ENCODE measurements at regions not wholly inside any gene's neighbourhood (a gene's known extent, or its start where the extent isn't known, plus 50 kb on each side); places are given as distances from the start of the nearest gene placed in this dataset.
"Not testable (repeated sequence)": the region's sequence is repeated elsewhere in the genome, so short reads cannot be mapped to it uniquely, and the experiment has no call there.

DNA sequence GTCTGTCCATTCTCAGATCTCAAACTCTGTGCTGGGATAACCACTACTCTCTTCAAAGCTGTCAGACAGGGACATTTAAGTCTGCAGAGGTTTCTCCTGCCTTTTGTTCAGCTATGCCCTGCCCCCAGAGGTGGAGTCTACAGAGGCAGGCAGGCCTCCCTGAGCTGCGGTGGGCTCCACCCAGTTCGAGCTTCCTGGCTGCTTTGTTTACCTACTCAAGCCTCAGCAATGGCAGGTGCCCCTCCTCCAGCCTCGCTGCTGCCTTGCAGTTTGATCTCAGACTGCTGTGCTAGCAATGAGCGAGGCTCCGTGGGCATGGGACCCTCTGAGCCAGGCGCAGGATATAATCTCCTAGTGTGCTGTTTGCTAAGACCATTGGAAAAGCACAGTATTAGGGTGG, 53.1 kb upstream of the HUNK start:
- H3K27ac ChIP-seq (ENCODE audit: low read depth in 2 of 2, low read length in 1 of 2); H3K36me3 ChIP-seq (ENCODE audit: control insufficient read depth in 2 of 2, insufficient read depth in 2 of 2, low read length in 1 of 2); H3K4me3 ChIP-seq (ENCODE audit: low read depth in 1 of 2, low read length in 2 of 2); H3K4me1 ChIP-seq (ENCODE audit: control insufficient read depth in 2 of 2, insufficient read depth in 2 of 2, low read length in 1 of 2); H3K27me3 ChIP-seq (ENCODE audit: control insufficient read depth in 1 of 2, insufficient read depth in 2 of 2, low read length in 2 of 2); H3K9me3 ChIP-seq (ENCODE audit: control insufficient read depth in 2 of 2, insufficient read depth in 1 of 2, low read depth in 1 of 2, low read length in 1 of 2): not testable (repeated sequence)
- WGBS, 2 donors = 50 to 72% methylated on average over 1 to 6 of the region's 6 CpGs

DNA sequence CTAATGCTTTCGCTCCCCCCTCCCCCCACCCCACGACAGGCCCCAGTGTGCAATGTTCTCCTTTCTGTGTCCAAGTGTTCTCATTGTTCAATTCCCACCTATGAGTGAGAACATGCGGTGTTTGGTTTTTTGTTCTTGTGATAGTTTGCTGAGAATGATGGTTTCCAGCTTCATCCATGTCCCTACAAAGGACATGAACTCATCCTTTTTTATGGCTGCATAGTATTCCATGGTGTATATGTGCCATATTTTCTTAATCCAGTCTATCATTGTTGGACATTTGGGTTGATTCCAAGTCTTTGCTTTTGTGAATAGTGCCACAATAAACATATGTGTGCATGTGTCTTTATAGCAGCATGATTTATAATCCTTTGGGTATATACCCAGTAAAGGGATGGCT, 58.5 kb upstream of the HUNK start:
- not testable (repeated sequence) for H3K9me3 ChIP-seq (ENCODE audit: control insufficient read depth in 2 of 2, insufficient read depth in 1 of 2, low read depth in 1 of 2, low read length in 1 of 2); H3K27me3 ChIP-seq (ENCODE audit: control insufficient read depth in 1 of 2, insufficient read depth in 2 of 2, low read length in 2 of 2); H3K4me3 ChIP-seq (ENCODE audit: low read depth in 1 of 2, low read length in 2 of 2); H3K36me3 ChIP-seq (ENCODE audit: control insufficient read depth in 2 of 2, insufficient read depth in 2 of 2, low read length in 1 of 2); H3K4me1 ChIP-seq (ENCODE audit: control insufficient read depth in 2 of 2, insufficient read depth in 2 of 2, low read length in 1 of 2); H3K27ac ChIP-seq (ENCODE audit: low read depth in 2 of 2, low read length in 1 of 2)
- WGBS, 2 donors = 86 to 95% methylated on average over 3 of the region's 3 CpGs

DNA sequence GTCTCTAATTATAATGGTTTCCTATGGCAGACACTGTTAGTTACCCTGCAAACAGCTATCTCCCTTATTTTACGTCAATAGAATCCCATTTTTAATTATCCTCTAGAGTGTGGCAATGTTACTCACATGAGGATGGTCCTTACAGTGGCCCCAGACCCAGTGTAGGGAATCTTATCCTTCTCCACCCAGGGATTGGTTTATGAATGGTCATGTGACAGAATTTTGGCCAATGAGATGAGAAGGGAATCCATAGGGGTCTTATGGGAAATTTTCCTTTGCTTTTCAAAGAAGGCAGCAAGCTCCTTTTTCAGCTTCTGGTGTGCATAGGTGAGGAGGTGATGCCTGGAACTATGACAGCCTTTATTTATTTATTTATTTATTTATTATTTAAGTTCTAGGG, 59.0 kb upstream of the HUNK start:
- no peak overlapping the region for H3K27ac ChIP-seq (ENCODE audit: low read depth in 2 of 2, low read length in 1 of 2)
- no peaks in the 10 kb centered on the region for H3K36me3 ChIP-seq (ENCODE audit: control insufficient read depth in 2 of 2, insufficient read depth in 2 of 2, low read length in 1 of 2)
- 82 to 98% methylated on average over 1 of the region's 1 CpG for WGBS, 2 donors
- no peaks in the 10 kb centered on the region for H3K27me3 ChIP-seq (ENCODE audit: control insufficient read depth in 1 of 2, insufficient read depth in 2 of 2, low read length in 2 of 2)
- no peak overlapping the region for H3K4me3 ChIP-seq (ENCODE audit: low read depth in 1 of 2, low read length in 2 of 2)
- no peaks in the 10 kb centered on the region for H3K9me3 ChIP-seq (ENCODE audit: control insufficient read depth in 2 of 2, insufficient read depth in 1 of 2, low read depth in 1 of 2, low read length in 1 of 2)
- no peaks in the 10 kb centered on the region for H3K4me1 ChIP-seq (ENCODE audit: control insufficient read depth in 2 of 2, insufficient read depth in 2 of 2, low read length in 1 of 2)

DNA sequence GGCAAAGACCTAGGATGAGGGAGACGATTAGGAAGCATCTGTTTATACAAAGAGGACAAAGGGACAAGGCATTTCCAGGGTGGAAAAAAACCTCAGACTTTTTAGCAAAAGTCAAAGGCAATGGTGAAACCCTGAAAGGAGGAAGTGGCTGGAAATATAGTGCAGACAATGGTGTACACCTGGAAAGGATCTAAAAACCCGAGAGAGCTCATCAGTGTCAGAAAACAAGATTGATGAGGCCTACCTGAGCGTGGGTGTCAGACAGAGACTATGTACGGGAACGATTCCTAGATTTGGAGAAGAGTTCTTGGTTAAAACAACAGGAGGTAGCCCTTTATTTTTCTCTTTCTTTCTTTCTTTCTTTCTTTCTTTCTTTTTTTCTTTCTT, 68.8 kb upstream of the HUNK start:
- no peaks in the 10 kb centered on the region for H3K36me3 ChIP-seq (ENCODE audit: control insufficient read depth in 2 of 2, insufficient read depth in 2 of 2, low read length in 1 of 2)
- H3K27ac ChIP-seq (ENCODE audit: low read depth in 2 of 2, low read length in 1 of 2) = no peak overlapping the region
- no peak overlapping the region for H3K4me3 ChIP-seq (ENCODE audit: low read depth in 1 of 2, low read length in 2 of 2)
- peaks cover 0 to 6% of the 10 kb centered on the region in 2 donors for H3K4me1 ChIP-seq (ENCODE audit: control insufficient read depth in 2 of 2, insufficient read depth in 2 of 2, low read length in 1 of 2)
- H3K9me3 ChIP-seq (ENCODE audit: control insufficient read depth in 2 of 2, insufficient read depth in 1 of 2, low read depth in 1 of 2, low read length in 1 of 2) = no peaks in the 10 kb centered on the region
- H3K27me3 ChIP-seq (ENCODE audit: control insufficient read depth in 1 of 2, insufficient read depth in 2 of 2, low read length in 2 of 2) = no peaks in the 10 kb centered on the region
- 18 to 25% methylated on average over 5 of the region's 5 CpGs for WGBS, 2 donors

DNA sequence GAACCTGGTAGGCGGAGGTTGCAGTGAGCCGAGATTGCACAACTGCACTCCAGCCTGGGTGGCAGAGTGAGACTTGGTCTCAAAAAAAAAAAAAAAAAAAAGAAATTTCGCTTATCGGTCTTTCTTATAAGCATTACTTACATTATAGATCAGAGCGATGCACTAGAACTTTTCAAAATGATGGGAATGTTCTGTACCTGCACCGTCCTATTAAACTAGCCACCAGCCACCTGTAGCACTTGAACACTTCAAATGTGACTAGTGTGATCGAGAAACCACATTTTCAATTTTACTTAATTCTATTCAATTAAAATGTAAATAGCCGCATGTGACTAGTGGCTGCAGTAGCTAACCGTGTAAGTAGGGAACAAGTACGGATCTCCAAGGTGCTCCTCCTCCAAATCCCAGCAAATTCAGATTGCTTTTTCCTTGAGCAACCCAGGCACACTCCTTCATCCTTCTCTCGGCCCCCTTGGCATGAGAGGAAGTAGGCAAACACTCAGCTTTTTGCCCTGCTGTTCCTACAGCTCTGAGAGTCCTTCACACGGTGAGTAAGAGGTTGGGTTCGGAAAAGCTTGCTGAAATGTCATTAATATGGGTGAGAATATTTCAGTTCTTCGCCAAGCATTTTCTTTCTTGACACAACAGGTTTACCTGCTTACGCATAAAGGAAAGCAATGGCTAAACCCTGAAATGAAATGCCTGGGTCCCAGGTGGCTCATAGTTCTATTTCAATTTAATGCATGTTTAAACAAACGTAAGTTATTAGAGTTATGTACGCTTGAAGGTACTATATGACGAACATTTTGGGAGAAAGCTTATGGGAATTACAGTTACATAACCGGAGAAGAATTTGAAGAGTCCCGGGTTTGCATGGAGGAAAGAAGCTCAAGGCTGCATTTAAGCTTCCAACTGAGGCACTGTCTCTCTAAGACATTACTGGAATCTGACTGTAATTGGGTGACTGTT, 69.5 kb upstream of the HUNK start:
- Histone ChIP-seq H3K4me1 (ENCODE audit: control insufficient read depth in 2 of 2, insufficient read depth in 2 of 2, low read length in 1 of 2) (peaks cover 0 to 6% of the 10 kb centered on the region in 2 donors), H3K36me3 (ENCODE audit: control insufficient read depth in 2 of 2, insufficient read depth in 2 of 2, low read length in 1 of 2) (no peaks in the 10 kb centered on the region), H3K9me3 (ENCODE audit: control insufficient read depth in 2 of 2, insufficient read depth in 1 of 2, low read depth in 1 of 2, low read length in 1 of 2) (no peaks in the 10 kb centered on the region), H3K27ac (ENCODE audit: low read depth in 2 of 2, low read length in 1 of 2) (peak overlapping the region in 1 of 2 donors; percentile 40), H3K27me3 (ENCODE audit: control insufficient read depth in 1 of 2, insufficient read depth in 2 of 2, low read length in 2 of 2) (no peaks in the 10 kb centered on the region), H3K4me3 (ENCODE audit: low read depth in 1 of 2, low read length in 2 of 2) (no peak overlapping the region)
- 67 to 73% methylated on average over 20 of the region's 20 CpGs for WGBS, 2 donors

DNA sequence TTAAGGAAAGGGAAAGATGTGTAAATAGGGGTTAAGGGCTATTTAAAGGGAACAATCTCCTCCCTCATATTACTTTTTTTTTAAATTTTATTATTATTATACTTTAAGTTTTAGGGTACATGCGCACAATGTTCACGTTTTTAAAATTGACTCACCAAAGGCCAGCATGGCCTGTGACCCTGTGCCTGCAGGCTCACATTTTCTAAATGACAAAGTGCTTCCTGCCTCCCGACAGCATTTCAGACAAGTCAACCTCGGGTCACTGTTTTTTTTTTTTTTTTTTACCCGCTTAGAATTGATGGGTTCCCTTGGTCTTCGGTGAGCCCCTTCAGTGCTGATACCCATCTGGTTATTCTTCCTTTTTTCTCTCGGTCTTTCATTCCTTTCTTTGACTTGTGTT, 70.4 kb upstream of the SCAF4 start:
- Histone ChIP-seq H3K36me3 (ENCODE audit: control insufficient read depth in 2 of 2, insufficient read depth in 2 of 2, low read length in 1 of 2) (no peaks in the 10 kb centered on the region), H3K27ac (ENCODE audit: low read depth in 2 of 2, low read length in 1 of 2) (no peak overlapping the region), H3K4me1 (ENCODE audit: control insufficient read depth in 2 of 2, insufficient read depth in 2 of 2, low read length in 1 of 2) (peaks cover 0 to 6% of the 10 kb centered on the region in 2 donors), H3K27me3 (ENCODE audit: control insufficient read depth in 1 of 2, insufficient read depth in 2 of 2, low read length in 2 of 2) (no peaks in the 10 kb centered on the region), H3K9me3 (ENCODE audit: control insufficient read depth in 2 of 2, insufficient read depth in 1 of 2, low read depth in 1 of 2, low read length in 1 of 2) (no peaks in the 10 kb centered on the region), H3K4me3 (ENCODE audit: low read depth in 1 of 2, low read length in 2 of 2) (no peak overlapping the region)
- 34 to 49% methylated on average over 7 of the region's 7 CpGs for WGBS, 2 donors

DNA sequence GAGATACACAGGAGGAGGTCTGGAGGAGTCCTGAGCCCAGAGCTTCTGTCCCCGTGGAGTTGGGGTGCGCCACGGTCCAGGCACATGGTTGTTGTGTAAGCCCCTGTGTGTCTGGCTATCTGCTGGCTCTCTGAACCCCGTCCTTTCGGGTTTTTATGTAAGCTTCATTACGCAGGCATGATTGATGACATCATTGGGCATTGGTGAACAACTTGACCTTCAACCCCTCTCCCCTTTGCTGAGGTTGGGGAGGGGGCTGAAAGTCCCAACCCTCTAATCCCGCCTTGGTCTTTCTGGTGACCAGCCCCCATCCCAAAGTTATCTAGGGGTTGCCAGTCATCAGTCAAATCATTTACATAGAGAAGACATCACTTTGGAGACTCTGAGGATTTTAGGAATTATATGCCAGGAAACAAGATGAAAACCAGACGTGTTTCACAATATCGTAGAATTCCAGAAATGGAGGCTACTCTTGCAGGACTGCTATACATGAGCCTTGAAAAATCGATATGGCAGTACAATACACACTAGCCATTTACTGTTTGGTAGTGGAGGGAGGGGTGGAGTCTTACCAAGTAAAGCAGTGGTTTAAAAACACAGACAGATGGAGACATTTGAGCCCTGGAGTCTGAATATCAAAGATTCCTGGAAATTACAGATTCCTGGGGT, 69.8 kb upstream of the SCAF4 start:
- no peak overlapping the region for H3K27ac ChIP-seq (ENCODE audit: low read depth in 2 of 2, low read length in 1 of 2)
- H3K27me3 ChIP-seq (ENCODE audit: control insufficient read depth in 1 of 2, insufficient read depth in 2 of 2, low read length in 2 of 2) = no peaks in the 10 kb centered on the region
- peaks cover 0 to 6% of the 10 kb centered on the region in 2 donors for H3K4me1 ChIP-seq (ENCODE audit: control insufficient read depth in 2 of 2, insufficient read depth in 2 of 2, low read length in 1 of 2)
- 60 to 80% methylated on average over 10 of the region's 10 CpGs for WGBS, 2 donors
- no peak overlapping the region for H3K4me3 ChIP-seq (ENCODE audit: low read depth in 1 of 2, low read length in 2 of 2)
- H3K36me3 ChIP-seq (ENCODE audit: control insufficient read depth in 2 of 2, insufficient read depth in 2 of 2, low read length in 1 of 2) = no peaks in the 10 kb centered on the region
- H3K9me3 ChIP-seq (ENCODE audit: control insufficient read depth in 2 of 2, insufficient read depth in 1 of 2, low read depth in 1 of 2, low read length in 1 of 2) = no peaks in the 10 kb centered on the region

DNA sequence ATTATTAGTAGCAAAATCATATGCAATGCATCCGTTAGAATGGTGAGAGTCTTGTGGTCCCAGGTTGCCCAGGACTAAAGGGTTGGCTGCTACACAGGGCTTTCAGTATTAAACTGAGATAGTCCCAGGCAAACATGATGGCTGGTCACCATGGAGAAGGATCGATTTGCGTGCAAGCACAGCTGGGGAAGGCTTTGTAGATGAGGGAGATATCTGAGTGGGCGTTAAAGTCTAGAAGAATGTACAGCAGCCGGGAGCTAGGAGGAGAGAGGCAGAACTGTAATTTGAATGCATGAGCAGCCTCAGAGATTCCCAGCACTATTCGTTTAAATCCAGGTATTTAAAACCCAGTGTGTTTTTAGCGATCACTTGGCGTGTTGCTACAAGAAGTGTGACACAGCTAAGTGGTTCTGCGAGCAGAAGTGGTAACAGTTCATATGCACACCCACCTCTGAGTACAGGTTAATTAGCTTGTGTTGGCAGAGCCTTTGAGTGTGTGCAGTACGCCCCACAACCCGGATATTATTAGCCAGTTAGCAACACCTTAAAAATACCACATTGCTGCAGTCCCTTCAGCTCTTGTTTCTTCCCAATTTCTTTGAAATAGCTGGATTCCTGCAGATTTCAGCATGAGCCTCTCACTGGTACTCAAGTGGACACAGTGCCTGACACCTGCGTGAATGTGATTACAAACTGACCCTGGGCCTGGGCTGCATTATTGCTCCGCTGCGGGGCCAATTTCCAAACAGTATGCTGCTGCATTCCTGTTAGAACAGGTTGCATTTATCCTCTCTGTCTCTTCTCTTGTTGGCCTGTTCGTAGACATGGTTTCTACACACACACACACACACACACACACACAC, 67.2 kb upstream of the SCAF4 start:
- H3K4me3 ChIP-seq (ENCODE audit: low read depth in 1 of 2, low read length in 2 of 2) = no peak overlapping the region
- peaks cover 0 to 6% of the 10 kb centered on the region in 2 donors for H3K4me1 ChIP-seq (ENCODE audit: control insufficient read depth in 2 of 2, insufficient read depth in 2 of 2, low read length in 1 of 2)
- no peaks in the 10 kb centered on the region for H3K27me3 ChIP-seq (ENCODE audit: control insufficient read depth in 1 of 2, insufficient read depth in 2 of 2, low read length in 2 of 2)
- WGBS, 2 donors = 42 to 45% methylated on average over 15 of the region's 15 CpGs
- peak overlapping the region; percentile 45 to 70 for H3K27ac ChIP-seq (ENCODE audit: low read depth in 2 of 2, low read length in 1 of 2)
- H3K36me3 ChIP-seq (ENCODE audit: control insufficient read depth in 2 of 2, insufficient read depth in 2 of 2, low read length in 1 of 2) = no peaks in the 10 kb centered on the region
- no peaks in the 10 kb centered on the region for H3K9me3 ChIP-seq (ENCODE audit: control insufficient read depth in 2 of 2, insufficient read depth in 1 of 2, low read depth in 1 of 2, low read length in 1 of 2)

DNA sequence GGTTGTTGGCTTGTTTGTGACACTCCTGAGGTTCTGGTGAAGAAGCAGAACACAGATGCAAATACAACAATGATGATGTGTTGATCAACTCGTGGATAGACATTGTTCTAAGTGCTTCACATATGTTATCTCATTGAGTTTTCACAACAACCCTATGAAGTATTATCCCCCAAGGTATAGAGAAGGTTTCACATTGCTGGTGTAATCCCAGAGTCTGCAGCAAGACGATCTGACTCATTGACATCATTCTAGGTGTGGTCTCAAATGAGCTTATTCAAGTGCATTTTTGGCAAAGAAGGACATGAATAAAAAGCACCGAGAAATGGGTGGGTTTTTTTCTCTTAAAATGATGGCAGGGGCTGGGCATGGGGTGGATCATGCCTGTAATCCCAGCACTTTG, 64.1 kb upstream of the SCAF4 start:
- 30 to 54% methylated on average over 3 of the region's 3 CpGs for WGBS, 2 donors
- H3K36me3 ChIP-seq (ENCODE audit: control insufficient read depth in 2 of 2, insufficient read depth in 2 of 2, low read length in 1 of 2) = no peaks in the 10 kb centered on the region
- no peaks in the 10 kb centered on the region for H3K27me3 ChIP-seq (ENCODE audit: control insufficient read depth in 1 of 2, insufficient read depth in 2 of 2, low read length in 2 of 2)
- H3K27ac ChIP-seq (ENCODE audit: low read depth in 2 of 2, low read length in 1 of 2) = no peak overlapping the region
- no peaks in the 10 kb centered on the region for H3K9me3 ChIP-seq (ENCODE audit: control insufficient read depth in 2 of 2, insufficient read depth in 1 of 2, low read depth in 1 of 2, low read length in 1 of 2)
- no peak overlapping the region for H3K4me3 ChIP-seq (ENCODE audit: low read depth in 1 of 2, low read length in 2 of 2)
- H3K4me1 ChIP-seq (ENCODE audit: control insufficient read depth in 2 of 2, insufficient read depth in 2 of 2, low read length in 1 of 2) = peaks cover 0 to 6% of the 10 kb centered on the region in 2 donors
